ENCODE measurements at regions not wholly inside any gene's neighbourhood (a gene's known extent, or its start where the extent isn't known, plus 50 kb on each side); places are given as distances from the start of the nearest gene placed in this dataset.

DNA sequence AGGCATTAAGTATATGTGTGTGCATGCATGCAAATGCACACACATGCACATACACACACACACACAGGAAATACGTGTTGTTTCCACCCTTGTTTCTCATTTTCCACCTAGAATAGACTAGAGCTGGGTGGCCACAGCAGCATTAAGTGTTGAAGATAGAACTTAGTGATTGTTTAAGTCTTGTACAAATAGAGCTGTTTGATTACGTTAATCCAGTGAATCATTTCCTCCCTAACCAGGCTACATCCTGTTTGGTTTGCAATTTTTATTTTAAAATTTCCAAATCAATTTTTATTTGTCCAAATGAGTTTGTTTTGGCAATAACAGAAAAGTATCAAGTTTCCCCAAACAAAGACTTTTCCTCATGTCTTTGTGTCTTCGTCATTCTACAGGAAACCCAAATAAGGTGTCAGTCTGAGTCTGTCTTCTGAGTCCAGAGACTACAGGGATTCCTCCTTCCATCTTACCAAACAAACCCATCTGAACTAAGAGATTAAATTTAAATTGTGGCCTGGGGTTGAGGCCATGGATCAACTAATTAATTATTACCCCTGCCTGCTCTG is 74.6 kb upstream of the GALNT5 start:
- CTCF ChIA-PET: interaction anchor here (0.6 to 2.1 kb wide), 9 partner anchors 11 to 1806 kb away, joined by 3 to 6 read pairs (median 4); no protein-coding TSS in a partner anchor
- peak overlapping the region; percentile 16; the same call in 1 of the 3 replicates for H3K4me3 ChIP-seq
- ATAC-seq: peak; percentile 93 to 95

DNA sequence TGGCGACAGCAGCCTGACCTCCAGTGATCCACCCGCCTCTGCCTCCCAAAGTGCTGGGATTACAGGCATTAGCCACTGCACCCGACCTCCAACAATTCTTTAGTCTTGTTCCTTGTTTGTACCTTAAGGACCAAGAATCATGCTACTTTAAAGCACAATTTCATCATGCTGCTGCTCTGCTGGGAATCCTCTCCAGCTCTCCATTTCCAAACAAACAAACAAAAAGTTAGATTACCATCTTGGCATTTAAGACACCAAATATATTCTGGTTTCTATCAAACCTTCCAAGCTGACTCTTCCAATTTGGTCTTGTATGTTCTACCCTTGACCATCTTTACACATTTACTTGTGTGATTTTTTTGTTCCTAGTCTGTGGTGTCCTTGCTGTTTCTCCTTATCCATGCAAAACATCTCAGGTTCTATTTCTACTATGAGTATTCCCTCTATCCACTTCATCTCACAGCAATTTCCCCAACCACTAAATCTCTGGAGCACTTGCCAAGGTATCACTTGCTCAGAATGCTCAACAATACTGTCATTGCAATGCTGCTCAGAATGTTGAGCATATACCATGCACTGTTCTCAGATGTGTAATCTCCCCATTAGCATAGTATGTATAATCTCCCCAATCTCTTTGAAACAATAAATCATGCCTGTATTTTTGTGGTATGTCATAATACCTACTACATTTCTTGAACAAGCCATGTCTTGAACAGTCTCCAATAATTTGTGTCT is 73.2 kb upstream of the GALNT5 start:
- 76% methylated on average over 3 of the region's 3 CpGs for WGBS (ENCODE audit: missing lambda C conversion rate)
- Histone ChIP-seq H3K4me3 (no peak overlapping the region), H3K27ac (peak overlapping the region; percentile 71 to 82; a peak in 5 of 6 replicates), H3K9me3 (0 out of 3 replicates have a peak, but pooled peaks cover 5% of the 10 kb centered on the region), H3K4me2 (peak overlapping the region; percentile 75; the same call in 1 of the 3 replicates), H3K4me1 (peaks cover 26% of the 10 kb centered on the region)
- ATAC-seq (no peak), FAIRE-seq (no peak), DNase-seq (ENCODE audit: low read depth in 1 of 2, low spot score in 1 of 2) (no peak)
- CTCF ChIA-PET: interaction anchor here (0.6 to 2.1 kb wide), 12 partner anchors 9 to 1814 kb away, joined by 3 to 6 read pairs (median 3); no protein-coding TSS in a partner anchor
- POLR2A ChIA-PET: interaction anchor here (0.6 to 0.9 kb wide), 2 partner anchors 11 to 28 kb away, joined by 3 read pairs; no protein-coding TSS in a partner anchor
- TF ChIP-seq KDM1A (IDR thresholded peaks at IDR 0.05; ENCODE audit: low read depth) (no peak), TP53 (CRISPR knock-in tag; IDR thresholded peaks at IDR 0.05) (no peak), CHD4 (IDR thresholded peaks at IDR 0.05; ENCODE audit: borderline replicate concordance) (no peak), MAZ (IDR thresholded peaks at IDR 0.05; ENCODE audit: borderline replicate concordance, low read depth, low read length) (no peak), POLR2AphosphoS2 (conservative IDR thresholded peaks at IDR 0.05; ENCODE audit: low read length) (no peak)
- TF ChIP-seq, protein P1, sequence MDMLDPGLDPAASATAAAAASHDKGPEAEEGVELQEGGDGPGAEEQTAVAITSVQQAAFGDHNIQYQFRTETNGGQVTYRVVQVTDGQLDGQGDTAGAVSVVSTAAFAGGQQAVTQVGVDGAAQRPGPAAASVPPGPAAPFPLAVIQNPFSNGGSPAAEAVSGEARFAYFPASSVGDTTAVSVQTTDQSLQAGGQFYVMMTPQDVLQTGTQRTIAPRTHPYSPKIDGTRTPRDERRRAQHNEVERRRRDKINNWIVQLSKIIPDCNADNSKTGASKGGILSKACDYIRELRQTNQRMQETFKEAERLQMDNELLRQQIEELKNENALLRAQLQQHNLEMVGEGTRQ (IDR thresholded peaks at IDR 0.05): no peak

More for the DNA sequence above, 74.6 kb upstream of the GALNT5 start:
- POLR2A ChIA-PET: interaction anchor here (0.6 to 1.7 kb wide), 4 partner anchors 9 to 849 kb away, joined by 3 to 7 read pairs (median 6); no protein-coding TSS in a partner anchor
- H3K4me1 ChIP-seq: peaks cover 26% of the 10 kb centered on the region
- 1% methylated on average over 3 of the region's 3 CpGs for WGBS (ENCODE audit: missing lambda C conversion rate)
- H3K4me2 ChIP-seq: peak overlapping the region; percentile 75
- H3K9me3 ChIP-seq: 0 out of 3 replicates have a peak, but pooled peaks cover 5% of the 10 kb centered on the region
- DNase-seq (ENCODE audit: low read depth in 1 of 2, low spot score in 1 of 2): peak; percentile 58 to 91
- FAIRE-seq: peak; percentile 82
- peak; percentile 93 for TF ChIP-seq GATA3 (IDR thresholded peaks at IDR 0.05; ENCODE audit: borderline replicate concordance)
- TF ChIP-seq CEBPB (IDR thresholded peaks at IDR 0.05): peak; percentile 87 to 95
- TF ChIP-seq CBX2 (IDR thresholded peaks at IDR 0.05; ENCODE audit: borderline replicate concordance, low read depth): no peak
- TF ChIP-seq HOXB5 (CRISPR knock-in tag; IDR thresholded peaks at IDR 0.05): peak; percentile 38
- TF ChIP-seq, protein P2, sequence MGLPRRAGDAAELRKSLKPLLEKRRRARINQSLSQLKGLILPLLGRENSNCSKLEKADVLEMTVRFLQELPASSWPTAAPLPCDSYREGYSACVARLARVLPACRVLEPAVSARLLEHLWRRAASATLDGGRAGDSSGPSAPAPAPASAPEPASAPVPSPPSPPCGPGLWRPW (IDR thresholded peaks at IDR 0.05): peak; percentile 94
- TF ChIP-seq, protein P3, sequence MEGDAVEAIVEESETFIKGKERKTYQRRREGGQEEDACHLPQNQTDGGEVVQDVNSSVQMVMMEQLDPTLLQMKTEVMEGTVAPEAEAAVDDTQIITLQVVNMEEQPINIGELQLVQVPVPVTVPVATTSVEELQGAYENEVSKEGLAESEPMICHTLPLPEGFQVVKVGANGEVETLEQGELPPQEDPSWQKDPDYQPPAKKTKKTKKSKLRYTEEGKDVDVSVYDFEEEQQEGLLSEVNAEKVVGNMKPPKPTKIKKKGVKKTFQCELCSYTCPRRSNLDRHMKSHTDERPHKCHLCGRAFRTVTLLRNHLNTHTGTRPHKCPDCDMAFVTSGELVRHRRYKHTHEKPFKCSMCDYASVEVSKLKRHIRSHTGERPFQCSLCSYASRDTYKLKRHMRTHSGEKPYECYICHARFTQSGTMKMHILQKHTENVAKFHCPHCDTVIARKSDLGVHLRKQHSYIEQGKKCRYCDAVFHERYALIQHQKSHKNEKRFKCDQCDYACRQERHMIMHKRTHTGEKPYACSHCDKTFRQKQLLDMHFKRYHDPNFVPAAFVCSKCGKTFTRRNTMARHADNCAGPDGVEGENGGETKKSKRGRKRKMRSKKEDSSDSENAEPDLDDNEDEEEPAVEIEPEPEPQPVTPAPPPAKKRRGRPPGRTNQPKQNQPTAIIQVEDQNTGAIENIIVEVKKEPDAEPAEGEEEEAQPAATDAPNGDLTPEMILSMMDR (IDR thresholded peaks at IDR 0.05): no peak
- peak; percentile 94 to 98; a peak in 4 of 5 replicates for TF ChIP-seq EP300 (IDR thresholded peaks at IDR 0.05)
- peak; percentile 99 for TF ChIP-seq JUNB (IDR thresholded peaks at IDR 0.05)
- TF ChIP-seq, protein P4, sequence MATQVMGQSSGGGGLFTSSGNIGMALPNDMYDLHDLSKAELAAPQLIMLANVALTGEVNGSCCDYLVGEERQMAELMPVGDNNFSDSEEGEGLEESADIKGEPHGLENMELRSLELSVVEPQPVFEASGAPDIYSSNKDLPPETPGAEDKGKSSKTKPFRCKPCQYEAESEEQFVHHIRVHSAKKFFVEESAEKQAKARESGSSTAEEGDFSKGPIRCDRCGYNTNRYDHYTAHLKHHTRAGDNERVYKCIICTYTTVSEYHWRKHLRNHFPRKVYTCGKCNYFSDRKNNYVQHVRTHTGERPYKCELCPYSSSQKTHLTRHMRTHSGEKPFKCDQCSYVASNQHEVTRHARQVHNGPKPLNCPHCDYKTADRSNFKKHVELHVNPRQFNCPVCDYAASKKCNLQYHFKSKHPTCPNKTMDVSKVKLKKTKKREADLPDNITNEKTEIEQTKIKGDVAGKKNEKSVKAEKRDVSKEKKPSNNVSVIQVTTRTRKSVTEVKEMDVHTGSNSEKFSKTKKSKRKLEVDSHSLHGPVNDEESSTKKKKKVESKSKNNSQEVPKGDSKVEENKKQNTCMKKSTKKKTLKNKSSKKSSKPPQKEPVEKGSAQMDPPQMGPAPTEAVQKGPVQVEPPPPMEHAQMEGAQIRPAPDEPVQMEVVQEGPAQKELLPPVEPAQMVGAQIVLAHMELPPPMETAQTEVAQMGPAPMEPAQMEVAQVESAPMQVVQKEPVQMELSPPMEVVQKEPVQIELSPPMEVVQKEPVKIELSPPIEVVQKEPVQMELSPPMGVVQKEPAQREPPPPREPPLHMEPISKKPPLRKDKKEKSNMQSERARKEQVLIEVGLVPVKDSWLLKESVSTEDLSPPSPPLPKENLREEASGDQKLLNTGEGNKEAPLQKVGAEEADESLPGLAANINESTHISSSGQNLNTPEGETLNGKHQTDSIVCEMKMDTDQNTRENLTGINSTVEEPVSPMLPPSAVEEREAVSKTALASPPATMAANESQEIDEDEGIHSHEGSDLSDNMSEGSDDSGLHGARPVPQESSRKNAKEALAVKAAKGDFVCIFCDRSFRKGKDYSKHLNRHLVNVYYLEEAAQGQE (IDR thresholded peaks at IDR 0.05): no peak
- TF ChIP-seq, protein P5, sequence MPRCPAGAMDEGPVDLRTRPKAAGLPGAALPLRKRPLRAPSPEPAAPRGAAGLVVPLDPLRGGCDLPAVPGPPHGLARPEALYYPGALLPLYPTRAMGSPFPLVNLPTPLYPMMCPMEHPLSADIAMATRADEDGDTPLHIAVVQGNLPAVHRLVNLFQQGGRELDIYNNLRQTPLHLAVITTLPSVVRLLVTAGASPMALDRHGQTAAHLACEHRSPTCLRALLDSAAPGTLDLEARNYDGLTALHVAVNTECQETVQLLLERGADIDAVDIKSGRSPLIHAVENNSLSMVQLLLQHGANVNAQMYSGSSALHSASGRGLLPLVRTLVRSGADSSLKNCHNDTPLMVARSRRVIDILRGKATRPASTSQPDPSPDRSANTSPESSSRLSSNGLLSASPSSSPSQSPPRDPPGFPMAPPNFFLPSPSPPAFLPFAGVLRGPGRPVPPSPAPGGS (IDR thresholded peaks at IDR 0.05): peak; percentile 98; the same call in 2 of the 3 replicates
- TF ChIP-seq FOXS1 (CRISPR knock-in tag; IDR thresholded peaks at IDR 0.05): peak; percentile 60; the same call in 1 of the 2 replicates
- TF ChIP-seq ZFP36 (IDR thresholded peaks at IDR 0.05; ENCODE audit: borderline replicate concordance, partially characterized antibody): peak; percentile 29
- no peak for TF ChIP-seq PHF8 (IDR thresholded peaks at IDR 0.05; ENCODE audit: borderline replicate concordance, low read depth)
- peak; percentile 58 for TF ChIP-seq SMC3 (IDR thresholded peaks at IDR 0.05)
- TF ChIP-seq MYC (IDR thresholded peaks at IDR 0.05; ENCODE audit: borderline replicate concordance, low read length): no peak
- TF ChIP-seq HOXA7 (CRISPR knock-in tag; IDR thresholded peaks at IDR 0.05): no peak
- TF ChIP-seq JUN (IDR thresholded peaks at IDR 0.05): peak; percentile 94 to 100
- no peak for TF ChIP-seq NPAS2 (CRISPR knock-in tag; IDR thresholded peaks at IDR 0.05; ENCODE audit: borderline replicate concordance)
- peak; percentile 93 for TF ChIP-seq FOSL2 (IDR thresholded peaks at IDR 0.05)
- TF ChIP-seq FOSL2 (CRISPR knock-in tag; IDR thresholded peaks at IDR 0.05): peak; percentile 96
- peak overlapping the region; percentile 71 to 85 for H3K27ac ChIP-seq

Measured in A549 (cell line).